Panc1 (cell line): ENCODE measurements at regions not wholly inside any gene's neighbourhood (a gene's known extent, or its start where the extent isn't known, plus 50 kb on each side); places are given as distances from the start of the nearest gene placed in this dataset.

ENCODE experiments used
- ATAC-seq: fragments of 200-7000 bp; cut with Tn5 transposase; 2 replicates; pipeline ENCODE4 v1.9.1; 2020; ENCODE audit warnings: mild to moderate bottlenecking, moderate library complexity
- BruUV-seq: library from RNA; stranded (reverse); fragments of 400-500 nt; replicated peaks from 2 replicates; lab custom pipeline; 2021; lab: Mats Ljungman, UMichigan
- CTCF ChIA-PET: fragments of 300-600 bp; sonication (Branson Sonifier 250); formaldehyde crosslinking; loops from one replicate; lab custom pipeline; 2022; ENCODE audit warnings: antibody characterized with exemption; lab: Charles Lee
- POLR2A ChIA-PET: fragments of 300-600 bp; sonication (Branson Sonifier 250); formaldehyde crosslinking; loops from one replicate; lab custom pipeline; 2022; ENCODE audit warnings: antibody characterized with exemption; lab: Charles Lee
- DNase-seq: peaks from one replicate; pipeline ENCODE4 v3.0.0-alpha.2; 2010; ENCODE audit warnings: low read depth, low spot score
- H3K27ac ChIP-seq: 2 replicates; pipeline ENCODE4 v1.5.1; 2011; ENCODE audit warnings: mild to moderate bottlenecking, low read length, inconsistent platforms
- H3K27me3 ChIP-seq: fragments of 200-500 bp; sonication (Bioruptor generic); 2 replicates; pipeline ENCODE4 v1.6.0; 2014; ENCODE audit warnings: low read length, inconsistent platforms; ENCODE audit not compliant: control insufficient read depth, insufficient read depth
- H3K36me3 ChIP-seq: fragments of 200-500 bp; sonication (Bioruptor generic); 2 replicates; pipeline ENCODE4 v1.5.1; 2014; ENCODE audit warnings: inconsistent platforms, mild to moderate bottlenecking, low read length, moderate library complexity; ENCODE audit not compliant: control insufficient read depth, insufficient read depth
- H3K4me1 ChIP-seq: 2 replicates; pipeline ENCODE4 v1.5.1; 2011; ENCODE audit warnings: inconsistent platforms, mild to moderate bottlenecking, low read length, moderate library complexity; ENCODE audit not compliant: control insufficient read depth, insufficient read depth
- H3K4me3 ChIP-seq, 2 experiments: 2 replicates each; pipeline ENCODE4 v1.5.1; 2011 to 2012; ENCODE audit warnings: low read depth in 2 of 2, low read length in 2 of 2, mild to moderate bottlenecking in 2 of 2, inconsistent platforms in 1 of 2, moderate library complexity in 1 of 2
- H3K9me3 ChIP-seq: fragments of 200-500 bp; sonication (Bioruptor generic); 2 replicates; pipeline ENCODE4 v1.5.1; 2014; ENCODE audit warnings: low read depth, mild to moderate bottlenecking, inconsistent platforms, low read length, moderate library complexity; ENCODE audit not compliant: control insufficient read depth, insufficient read depth
- CTCF ChIP-seq: fragments of 450-650 bp; IDR thresholded peaks from 2 replicates; pipeline ENCODE4 v1.5.1; 2017; ENCODE audit warnings: mild to moderate bottlenecking
- POLR2AphosphoS5 ChIP-seq: IDR thresholded peaks from 2 replicates; pipeline ENCODE4 v1.6.1; 2012; ENCODE audit warnings: mild to moderate bottlenecking, low read depth, low read length, moderate library complexity
- SIN3A ChIP-seq: IDR thresholded peaks from 2 replicates; pipeline ENCODE4 v1.6.1; 2012; ENCODE audit warnings: low read depth, mild to moderate bottlenecking, low read length, moderate library complexity, borderline replicate concordance; ENCODE audit not compliant: insufficient read depth
- TCF7L2 ChIP-seq: IDR thresholded peaks from 2 replicates; pipeline ENCODE4 v1.6.1; 2011; ENCODE audit warnings: mild to moderate bottlenecking, low read depth, low read length, inconsistent platforms
- in situ Hi-C: cut with HindIII; loops from 2 replicates; pipeline ENCODE4 v1.10.0; 2016; ENCODE audit warnings: low sequenced_read_pairs, low pct_unique_long_range_greater_than_20kb
- intact Hi-C: fragments of 100-400 bp; cut with micrococcal nuclease; formaldehyde crosslinking; loops from one replicate; pipeline ENCODE4 v1.10.0; 2022; ENCODE audit not compliant: unreplicated experiment
- TF ChIP-seq, protein P1 (sequence below), 2 experiments: IDR thresholded peaks; 2 replicates each; pipeline ENCODE4 v1.6.1; 2011 to 2012; ENCODE audit warnings: low read depth in 2 of 2, control low read depth in 1 of 2, low read length in 1 of 2, mild to moderate bottlenecking in 1 of 2, moderate library complexity in 1 of 2; ENCODE audit not compliant: insufficient read depth in 1 of 2

GRCh38 chr12:17971850-17972249 is 118.1 kb downstream of the RERGL start:
- Histone ChIP-seq H3K27ac (no peak overlapping the region), H3K36me3 (no peaks in the 10 kb centered on the region), H3K4me1 (no peaks in the 10 kb centered on the region), H3K9me3 (no peaks in the 10 kb centered on the region), H3K27me3 (no peaks in the 10 kb centered on the region), H3K4me3 (no peak overlapping the region)
- in situ Hi-C loops (no loop called here), intact Hi-C loops (no loop called here)
- no TSS peak for BruUV-seq
- no peak for ATAC-seq
- TF ChIP-seq SIN3A (no peak), POLR2AphosphoS5 (no peak)
- POLR2A ChIA-PET = no interaction called here
- CTCF ChIA-PET = no interaction called here
- DNase-seq = no peak

GRCh38 chr12:17954788-17955187 is 135.2 kb downstream of the RERGL start:
- TF ChIP-seq POLR2AphosphoS5 = no peak
- TF ChIP-seq CTCF = peak; percentile 40
- in situ Hi-C loops (no loop called here), intact Hi-C loops (no loop called here)
- Histone ChIP-seq H3K27me3 (no peaks in the 10 kb centered on the region), H3K4me3 (no peak overlapping the region), H3K27ac (no peak overlapping the region), H3K4me1 (no peaks in the 10 kb centered on the region), H3K36me3 (no peaks in the 10 kb centered on the region), H3K9me3 (no peaks in the 10 kb centered on the region)
- POLR2A ChIA-PET = no interaction called here
- DNase-seq (no peak), ATAC-seq (no peak)
- no TSS peak for BruUV-seq
- CTCF ChIA-PET = interaction anchor here (0.6 kb wide), 1 partner anchor 1973 kb away, joined by 5 read pairs; no protein-coding TSS in a partner anchor

DNA sequence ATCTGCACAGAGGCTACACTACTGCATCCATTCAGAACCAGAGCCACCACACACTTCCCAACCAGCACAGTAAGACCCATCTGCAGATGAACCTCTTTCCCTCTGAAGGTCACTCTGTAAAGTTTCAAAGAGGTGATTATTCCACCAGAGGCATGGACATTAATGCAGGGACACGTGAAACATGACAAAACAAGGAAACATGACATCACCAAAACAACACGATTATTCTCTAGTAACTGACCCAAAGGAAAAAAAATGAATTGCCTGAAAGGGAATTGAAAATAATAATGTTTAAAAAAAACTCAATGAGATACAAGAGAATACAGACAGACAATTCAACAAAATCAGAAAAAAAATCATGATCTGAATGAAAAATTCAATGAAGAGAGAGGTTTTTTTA is 139.1 kb downstream of the RERGL start:
- intact Hi-C loops (no loop called here), in situ Hi-C loops (no loop called here)
- Histone ChIP-seq H3K4me1 (no peaks in the 10 kb centered on the region), H3K27ac (no peak overlapping the region), H3K9me3 (no peaks in the 10 kb centered on the region), H3K27me3 (no peaks in the 10 kb centered on the region), H3K4me3 (no peak overlapping the region), H3K36me3 (no peaks in the 10 kb centered on the region)
- TF ChIP-seq CTCF = no peak
- no peak for TF ChIP-seq POLR2AphosphoS5
- no peak for TF ChIP-seq TCF7L2
- TF ChIP-seq, protein P1, sequence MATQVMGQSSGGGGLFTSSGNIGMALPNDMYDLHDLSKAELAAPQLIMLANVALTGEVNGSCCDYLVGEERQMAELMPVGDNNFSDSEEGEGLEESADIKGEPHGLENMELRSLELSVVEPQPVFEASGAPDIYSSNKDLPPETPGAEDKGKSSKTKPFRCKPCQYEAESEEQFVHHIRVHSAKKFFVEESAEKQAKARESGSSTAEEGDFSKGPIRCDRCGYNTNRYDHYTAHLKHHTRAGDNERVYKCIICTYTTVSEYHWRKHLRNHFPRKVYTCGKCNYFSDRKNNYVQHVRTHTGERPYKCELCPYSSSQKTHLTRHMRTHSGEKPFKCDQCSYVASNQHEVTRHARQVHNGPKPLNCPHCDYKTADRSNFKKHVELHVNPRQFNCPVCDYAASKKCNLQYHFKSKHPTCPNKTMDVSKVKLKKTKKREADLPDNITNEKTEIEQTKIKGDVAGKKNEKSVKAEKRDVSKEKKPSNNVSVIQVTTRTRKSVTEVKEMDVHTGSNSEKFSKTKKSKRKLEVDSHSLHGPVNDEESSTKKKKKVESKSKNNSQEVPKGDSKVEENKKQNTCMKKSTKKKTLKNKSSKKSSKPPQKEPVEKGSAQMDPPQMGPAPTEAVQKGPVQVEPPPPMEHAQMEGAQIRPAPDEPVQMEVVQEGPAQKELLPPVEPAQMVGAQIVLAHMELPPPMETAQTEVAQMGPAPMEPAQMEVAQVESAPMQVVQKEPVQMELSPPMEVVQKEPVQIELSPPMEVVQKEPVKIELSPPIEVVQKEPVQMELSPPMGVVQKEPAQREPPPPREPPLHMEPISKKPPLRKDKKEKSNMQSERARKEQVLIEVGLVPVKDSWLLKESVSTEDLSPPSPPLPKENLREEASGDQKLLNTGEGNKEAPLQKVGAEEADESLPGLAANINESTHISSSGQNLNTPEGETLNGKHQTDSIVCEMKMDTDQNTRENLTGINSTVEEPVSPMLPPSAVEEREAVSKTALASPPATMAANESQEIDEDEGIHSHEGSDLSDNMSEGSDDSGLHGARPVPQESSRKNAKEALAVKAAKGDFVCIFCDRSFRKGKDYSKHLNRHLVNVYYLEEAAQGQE (IDR thresholded peaks at IDR 0.05; ENCODE audit: insufficient read depth in 1 of 2, low read depth in 2 of 2, low read length in 1 of 2) = no peak
- TF ChIP-seq SIN3A = no peak
- ATAC-seq = no peak
- POLR2A ChIA-PET = no interaction called here
- CTCF ChIA-PET = no interaction called here
- no TSS peak for BruUV-seq
- DNase-seq = no peak
